ENCODE measurements at regions not wholly inside any gene's neighbourhood (a gene's known extent, or its start where the extent isn't known, plus 50 kb on each side); places are given as distances from the start of the nearest gene placed in this dataset.

DNA sequence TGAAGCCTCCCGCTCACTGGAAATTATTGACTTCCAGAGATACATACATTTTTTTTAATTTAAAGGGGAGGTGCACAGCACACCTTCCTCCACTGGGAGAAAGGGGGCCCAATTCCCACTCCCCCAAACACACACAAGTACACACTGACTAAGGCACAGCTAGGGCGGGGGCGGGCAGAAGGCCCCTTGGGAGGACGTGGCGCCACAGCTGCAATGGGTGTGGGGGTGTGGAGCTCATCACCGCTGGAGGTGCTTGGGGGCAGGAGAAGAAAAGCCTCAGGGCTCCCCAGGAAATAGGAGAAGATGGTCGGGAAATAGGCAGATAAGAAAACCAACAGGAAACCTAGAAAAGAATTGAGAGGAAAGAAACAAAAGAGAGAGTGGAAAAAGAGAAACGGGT, 127.3 kb upstream of the FAM98A start:
- Histone ChIP-seq H4K20me1 (ENCODE audit: low read depth, low read length) (no peaks in the 10 kb centered on the region), H3K79me2 (ENCODE audit: insufficient read depth, low read length) (no peaks in the 10 kb centered on the region), H3K36me3 (ENCODE audit: low read length) (no peaks in the 10 kb centered on the region), H2AFZ (ENCODE audit: low read depth, low read length, severe bottlenecking) (no peak overlapping the region), H3F3A (ENCODE audit: insufficient read depth) (no peaks in the 10 kb centered on the region), H3K9me3 (ENCODE audit: insufficient read depth, low read length) (no peaks in the 10 kb centered on the region), H3K4me2 (ENCODE audit: low read depth, low read length, poor library complexity, severe bottlenecking) (no peak overlapping the region), H3K4me3 (ENCODE audit: insufficient read depth, low read length, poor library complexity, severe bottlenecking) (no peak overlapping the region), H3K9ac (ENCODE audit: low read length) (no peak overlapping the region), H3K27ac (ENCODE audit: low read depth, low read length) (no peak overlapping the region), H3K9me2 (replicated peaks; ENCODE audit: insufficient read depth, low read length) (no peaks in the 10 kb centered on the region), H3K27me3 (ENCODE audit: low read length) (no peaks in the 10 kb centered on the region)
- TF ChIP-seq EZH2phosphoT487 (conservative IDR thresholded peaks at IDR 0.05; ENCODE audit: low read length) = no peak
- TF ChIP-seq, protein P1, sequence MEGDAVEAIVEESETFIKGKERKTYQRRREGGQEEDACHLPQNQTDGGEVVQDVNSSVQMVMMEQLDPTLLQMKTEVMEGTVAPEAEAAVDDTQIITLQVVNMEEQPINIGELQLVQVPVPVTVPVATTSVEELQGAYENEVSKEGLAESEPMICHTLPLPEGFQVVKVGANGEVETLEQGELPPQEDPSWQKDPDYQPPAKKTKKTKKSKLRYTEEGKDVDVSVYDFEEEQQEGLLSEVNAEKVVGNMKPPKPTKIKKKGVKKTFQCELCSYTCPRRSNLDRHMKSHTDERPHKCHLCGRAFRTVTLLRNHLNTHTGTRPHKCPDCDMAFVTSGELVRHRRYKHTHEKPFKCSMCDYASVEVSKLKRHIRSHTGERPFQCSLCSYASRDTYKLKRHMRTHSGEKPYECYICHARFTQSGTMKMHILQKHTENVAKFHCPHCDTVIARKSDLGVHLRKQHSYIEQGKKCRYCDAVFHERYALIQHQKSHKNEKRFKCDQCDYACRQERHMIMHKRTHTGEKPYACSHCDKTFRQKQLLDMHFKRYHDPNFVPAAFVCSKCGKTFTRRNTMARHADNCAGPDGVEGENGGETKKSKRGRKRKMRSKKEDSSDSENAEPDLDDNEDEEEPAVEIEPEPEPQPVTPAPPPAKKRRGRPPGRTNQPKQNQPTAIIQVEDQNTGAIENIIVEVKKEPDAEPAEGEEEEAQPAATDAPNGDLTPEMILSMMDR (IDR thresholded peaks at IDR 0.05; ENCODE audit: insufficient read depth, low read length, poor library complexity, severe bottlenecking) = no peak

DNA sequence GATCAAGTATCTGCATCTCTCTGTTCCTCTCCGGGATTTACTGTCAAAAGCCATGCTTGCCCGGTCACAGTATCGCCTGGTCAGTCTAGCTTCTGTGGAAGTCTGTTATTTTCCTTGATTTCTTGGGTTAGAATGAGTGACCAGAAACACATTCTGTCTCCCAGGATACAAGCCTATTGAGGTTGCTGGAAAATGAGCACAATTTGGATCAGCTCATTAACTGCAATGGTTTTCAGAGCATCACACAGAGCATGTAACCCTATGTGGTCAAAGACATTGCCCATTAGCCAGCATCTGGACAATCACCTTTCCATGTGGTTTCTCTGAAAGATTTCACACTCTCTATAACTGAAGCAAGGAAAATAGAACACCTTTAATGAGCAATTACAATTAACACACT, 124.2 kb upstream of the FAM98A start:
- no peaks in the 10 kb centered on the region for H3K9me3 ChIP-seq (ENCODE audit: insufficient read depth, low read length)
- H4K20me1 ChIP-seq (ENCODE audit: low read depth, low read length) = no peaks in the 10 kb centered on the region
- no peaks in the 10 kb centered on the region for H3K9me2 ChIP-seq (replicated peaks; ENCODE audit: insufficient read depth, low read length)
- no peak overlapping the region for H3K4me2 ChIP-seq (ENCODE audit: low read depth, low read length, poor library complexity, severe bottlenecking)
- H3K27me3 ChIP-seq (ENCODE audit: low read length) = no peaks in the 10 kb centered on the region
- H3K9ac ChIP-seq (ENCODE audit: low read length) = no peak overlapping the region
- no peaks in the 10 kb centered on the region for H3K79me2 ChIP-seq (ENCODE audit: insufficient read depth, low read length)
- H3K4me3 ChIP-seq (ENCODE audit: insufficient read depth, low read length, poor library complexity, severe bottlenecking) = no peak overlapping the region
- no peaks in the 10 kb centered on the region for H3F3A ChIP-seq (ENCODE audit: insufficient read depth)
- no peak overlapping the region for H2AFZ ChIP-seq (ENCODE audit: low read depth, low read length, severe bottlenecking)
- TF ChIP-seq EZH2phosphoT487 (conservative IDR thresholded peaks at IDR 0.05; ENCODE audit: low read length) = no peak
- TF ChIP-seq, protein P1 (IDR thresholded peaks at IDR 0.05; ENCODE audit: insufficient read depth, low read length, poor library complexity, severe bottlenecking) = no peak
- no peaks in the 10 kb centered on the region for H3K36me3 ChIP-seq (ENCODE audit: low read length)
- H3K27ac ChIP-seq (ENCODE audit: low read depth, low read length) = no peak overlapping the region

DNA sequence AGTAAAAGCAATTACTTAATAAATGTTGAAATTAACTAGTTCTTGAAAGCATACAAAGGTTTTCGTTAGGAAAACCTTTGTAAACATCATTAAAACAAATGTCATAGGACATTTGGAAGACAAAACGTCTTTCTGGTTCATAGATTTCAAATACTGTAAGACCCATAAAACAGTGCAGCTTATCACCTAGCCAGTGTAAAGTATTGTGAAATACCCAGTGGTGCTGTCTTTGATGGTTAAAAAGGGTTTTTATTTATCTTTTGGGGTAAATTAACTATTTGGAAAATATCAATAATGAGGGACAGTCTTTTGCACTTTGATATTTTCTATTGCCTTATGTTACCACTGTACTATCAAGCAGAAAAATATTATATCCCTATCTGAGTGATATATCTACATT, 120.0 kb upstream of the FAM98A start:
- Histone ChIP-seq H3K9me2 (replicated peaks; ENCODE audit: insufficient read depth, low read length) (no peaks in the 10 kb centered on the region), H4K20me1 (ENCODE audit: low read depth, low read length) (no peaks in the 10 kb centered on the region), H2AFZ (ENCODE audit: low read depth, low read length, severe bottlenecking) (no peak overlapping the region), H3K9me3 (ENCODE audit: insufficient read depth, low read length) (no peaks in the 10 kb centered on the region), H3K4me2 (ENCODE audit: low read depth, low read length, poor library complexity, severe bottlenecking) (no peak overlapping the region), H3K27ac (ENCODE audit: low read depth, low read length) (no peak overlapping the region), H3K36me3 (ENCODE audit: low read length) (no peaks in the 10 kb centered on the region), H3K27me3 (ENCODE audit: low read length) (no peaks in the 10 kb centered on the region), H3F3A (ENCODE audit: insufficient read depth) (no peaks in the 10 kb centered on the region), H3K79me2 (ENCODE audit: insufficient read depth, low read length) (no peaks in the 10 kb centered on the region), H3K9ac (ENCODE audit: low read length) (no peak overlapping the region), H3K4me3 (ENCODE audit: insufficient read depth, low read length, poor library complexity, severe bottlenecking) (no peak overlapping the region)
- TF ChIP-seq, protein P1 (IDR thresholded peaks at IDR 0.05; ENCODE audit: insufficient read depth, low read length, poor library complexity, severe bottlenecking) = no peak
- no peak for TF ChIP-seq EZH2phosphoT487 (conservative IDR thresholded peaks at IDR 0.05; ENCODE audit: low read length)

Measured in SU-DHL-6 (cell line).